ENCODE measurements at regions not wholly inside any gene's neighbourhood (a gene's known extent, or its start where the extent isn't known, plus 50 kb on each side); places are given as distances from the start of the nearest gene placed in this dataset.
"Not testable (repeated sequence)": the region's sequence is repeated elsewhere in the genome, so short reads cannot be mapped to it uniquely, and the experiment has no call there.

DNA sequence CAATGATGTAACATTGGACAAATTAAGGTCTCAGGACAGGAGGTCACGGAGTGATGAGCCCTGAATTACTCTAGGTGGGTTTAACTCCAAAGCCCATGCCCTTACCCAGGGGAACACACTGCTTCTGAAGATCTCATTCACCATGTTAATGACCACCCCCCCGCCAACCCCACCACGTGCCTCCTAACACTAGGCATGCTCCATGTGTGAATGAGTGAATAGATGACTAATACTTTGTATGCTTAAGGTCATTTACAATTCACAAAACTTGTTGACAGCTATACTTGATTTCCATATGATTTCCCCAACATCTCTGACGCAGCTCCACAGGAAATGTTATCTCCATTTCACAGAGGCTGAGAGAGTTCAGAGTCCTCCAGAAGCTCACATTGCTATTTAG, 184.9 kb downstream of the ZNF92 start:
- POLR2A ChIA-PET; DNase-seq (ENCODE audit: extremely low spot score): not testable (repeated sequence)
- peak; percentile 48; the same call in 1 of the 2 replicates for TF ChIP-seq L3MBTL2 (conservative IDR thresholded peaks at IDR 0.05)

GRCh38 chr7:65561786-65562372, 188.2 kb downstream of the ZNF92 start:
- CTCF ChIA-PET; POLR2A ChIA-PET; DNase-seq (ENCODE audit: extremely low spot score): not testable (repeated sequence)

More for the DNA sequence above, 184.9 kb downstream of the ZNF92 start:
- CTCF ChIA-PET: not testable (repeated sequence)

- CTCF ChIA-PET; POLR2A ChIA-PET; DNase-seq (ENCODE audit: extremely low spot score): not testable (repeated sequence)
Measured at GRCh38 chr7:65562522-65562921, 188.9 kb downstream of the ZNF92 start.

DNA sequence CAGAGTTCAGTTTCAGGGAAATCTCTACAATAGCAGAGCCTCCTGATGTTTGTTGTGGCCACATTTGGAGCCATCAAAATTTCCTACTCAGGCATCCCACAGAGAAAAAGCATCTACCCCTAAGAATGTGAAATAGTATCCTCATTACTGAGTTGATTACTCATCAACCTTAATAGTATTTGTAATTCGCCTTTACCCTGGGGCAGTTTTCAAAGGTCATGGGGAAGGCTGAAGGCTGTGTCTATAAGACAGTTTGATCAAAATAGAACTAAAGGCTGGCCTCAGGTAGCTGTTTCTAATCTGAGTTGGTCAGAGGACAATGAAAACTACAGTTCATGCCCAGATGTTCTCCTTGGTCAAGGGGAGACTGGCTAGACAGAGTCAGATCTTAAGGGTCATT, 189.7 kb downstream of the ZNF92 start:
- POLR2A ChIA-PET; CTCF ChIA-PET; DNase-seq (ENCODE audit: extremely low spot score): not testable (repeated sequence)

- DNase-seq (ENCODE audit: extremely low spot score); POLR2A ChIA-PET; CTCF ChIA-PET: not testable (repeated sequence)
Measured at GRCh38 chr7:65568226-65568625, 194.6 kb downstream of the ZNF92 start.

DNA sequence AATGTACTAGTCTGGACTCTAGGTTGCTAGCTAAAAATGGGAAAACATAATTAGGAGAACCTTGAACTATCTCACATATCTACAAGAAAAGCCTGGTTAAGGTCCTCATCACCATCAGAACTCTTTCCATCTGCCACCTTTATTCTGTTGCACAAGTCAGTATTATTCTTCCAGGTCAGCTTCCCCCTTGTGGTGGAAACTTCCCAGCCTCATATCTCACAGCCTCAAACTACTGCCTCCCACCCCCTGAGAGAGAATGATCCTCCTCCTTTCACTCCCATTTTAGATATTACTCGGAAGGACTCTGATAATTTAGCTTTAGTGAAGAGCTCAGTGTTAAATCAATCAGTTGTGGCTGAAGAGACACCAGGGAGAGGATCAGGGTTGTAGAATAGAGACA, 197.3 kb downstream of the ZNF92 start:
- POLR2A ChIA-PET; CTCF ChIA-PET; DNase-seq (ENCODE audit: extremely low spot score): not testable (repeated sequence)

GRCh38 chr7:65572581-65572980, 198.9 kb downstream of the ZNF92 start:
- DNase-seq (ENCODE audit: extremely low spot score); CTCF ChIA-PET; POLR2A ChIA-PET: not testable (repeated sequence)

DNA sequence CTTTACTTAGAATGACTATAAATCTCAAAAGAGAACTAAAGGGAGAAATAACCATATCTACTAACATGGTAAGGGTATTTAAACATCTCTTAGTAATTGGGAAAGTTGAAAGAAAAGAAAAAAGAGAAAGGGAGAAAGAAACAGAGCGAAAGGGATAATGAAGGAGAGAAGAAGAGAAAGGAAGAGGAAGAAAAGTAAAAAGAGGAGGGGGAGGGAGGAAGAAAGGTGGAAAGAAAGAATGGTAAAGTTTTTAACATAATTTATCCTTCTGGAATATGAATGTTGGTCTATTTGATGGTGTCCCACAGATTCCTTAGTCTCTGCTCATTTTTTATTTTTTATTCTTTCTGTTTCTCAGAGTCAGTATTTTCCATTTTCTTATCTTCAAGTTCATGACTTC, 202.7 kb downstream of the ZNF92 start:
- DNase-seq (ENCODE audit: extremely low spot score); CTCF ChIA-PET; POLR2A ChIA-PET: not testable (repeated sequence)

- POLR2A ChIA-PET; CTCF ChIA-PET; DNase-seq (ENCODE audit: extremely low spot score): not testable (repeated sequence)
Measured at GRCh38 chr7:65582518-65583119, 209.0 kb downstream of the ZNF92 start.

- DNase-seq (ENCODE audit: extremely low spot score); CTCF ChIA-PET; POLR2A ChIA-PET: not testable (repeated sequence)
Measured at GRCh38 chr7:65602495-65602894, 228.8 kb downstream of the ZNF92 start.

- TF ChIP-seq SP1 (IDR thresholded peaks at IDR 0.05) (no peak), FOXK2 (IDR thresholded peaks at IDR 0.05) (no peak), L3MBTL2 (conservative IDR thresholded peaks at IDR 0.05) (no peak), ZNF384 (IDR thresholded peaks at IDR 0.05) (no peak), ELF4 (IDR thresholded peaks at IDR 0.05) (no peak), TARDBP (IDR thresholded peaks at IDR 0.05) (no peak), BHLHE40 (IDR thresholded peaks at IDR 0.05; ENCODE audit: borderline replicate concordance) (no peak), FOXM1 (IDR thresholded peaks at IDR 0.05; ENCODE audit: borderline replicate concordance) (no peak), ARNT (IDR thresholded peaks at IDR 0.05) (no peak)
- TF ChIP-seq, protein P1, sequence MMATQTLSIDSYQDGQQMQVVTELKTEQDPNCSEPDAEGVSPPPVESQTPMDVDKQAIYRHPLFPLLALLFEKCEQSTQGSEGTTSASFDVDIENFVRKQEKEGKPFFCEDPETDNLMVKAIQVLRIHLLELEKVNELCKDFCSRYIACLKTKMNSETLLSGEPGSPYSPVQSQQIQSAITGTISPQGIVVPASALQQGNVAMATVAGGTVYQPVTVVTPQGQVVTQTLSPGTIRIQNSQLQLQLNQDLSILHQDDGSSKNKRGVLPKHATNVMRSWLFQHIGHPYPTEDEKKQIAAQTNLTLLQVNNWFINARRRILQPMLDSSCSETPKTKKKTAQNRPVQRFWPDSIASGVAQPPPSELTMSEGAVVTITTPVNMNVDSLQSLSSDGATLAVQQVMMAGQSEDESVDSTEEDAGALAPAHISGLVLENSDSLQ (IDR thresholded peaks at IDR 0.05): no peak
- ChIA-PET CTCF (no interaction called here), POLR2A (no interaction called here)
- no peak for DNase-seq (ENCODE audit: extremely low spot score)
Measured at GRCh38 chr7:65609131-65609530, 235.5 kb downstream of the ZNF92 start.

- DNase-seq (ENCODE audit: extremely low spot score); CTCF ChIA-PET; POLR2A ChIA-PET: not testable (repeated sequence)
Measured at GRCh38 chr7:65613644-65614289, 240.1 kb downstream of the ZNF92 start.

DNA sequence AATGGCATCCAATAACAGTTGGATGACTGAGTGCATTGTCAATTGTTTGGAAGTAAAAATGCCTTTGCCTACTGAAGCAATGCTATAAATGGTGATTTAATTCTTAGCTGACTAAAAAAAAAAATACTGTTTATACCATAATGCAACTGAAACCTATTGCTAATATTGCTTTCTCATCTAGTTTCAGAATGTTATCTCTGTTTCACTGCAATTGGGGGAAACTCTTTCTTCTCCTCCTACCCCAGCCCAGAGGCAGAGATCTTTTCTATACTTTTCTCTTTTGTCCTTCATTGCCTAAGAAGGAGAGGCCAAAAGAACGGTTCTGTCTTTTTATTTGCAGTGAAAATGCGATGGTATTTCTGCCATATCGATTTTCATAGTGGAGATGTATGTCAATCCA, 242.5 kb downstream of the ZNF92 start:
- CTCF ChIA-PET; DNase-seq (ENCODE audit: extremely low spot score); POLR2A ChIA-PET: not testable (repeated sequence)

DNA sequence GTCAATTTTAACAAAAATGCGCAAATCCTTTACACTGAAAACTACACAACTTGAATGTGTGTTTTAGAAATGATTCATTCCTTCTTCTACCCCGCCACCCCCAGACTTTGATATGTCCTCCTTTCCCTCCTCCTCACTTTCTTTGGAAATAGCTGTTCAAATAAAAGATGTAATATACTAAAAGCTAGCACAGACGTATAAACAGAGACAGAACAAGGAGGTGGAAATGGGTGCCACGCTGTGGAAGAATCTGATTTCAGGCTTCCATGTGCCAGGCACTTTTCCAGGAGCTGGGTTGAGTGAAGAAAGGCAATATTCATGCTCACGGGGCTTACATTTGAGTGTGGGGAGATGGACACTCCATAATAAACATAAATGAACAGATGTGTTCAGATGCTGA, 246.6 kb downstream of the ZNF92 start:
- CTCF ChIA-PET; POLR2A ChIA-PET; DNase-seq (ENCODE audit: extremely low spot score): not testable (repeated sequence)

DNA sequence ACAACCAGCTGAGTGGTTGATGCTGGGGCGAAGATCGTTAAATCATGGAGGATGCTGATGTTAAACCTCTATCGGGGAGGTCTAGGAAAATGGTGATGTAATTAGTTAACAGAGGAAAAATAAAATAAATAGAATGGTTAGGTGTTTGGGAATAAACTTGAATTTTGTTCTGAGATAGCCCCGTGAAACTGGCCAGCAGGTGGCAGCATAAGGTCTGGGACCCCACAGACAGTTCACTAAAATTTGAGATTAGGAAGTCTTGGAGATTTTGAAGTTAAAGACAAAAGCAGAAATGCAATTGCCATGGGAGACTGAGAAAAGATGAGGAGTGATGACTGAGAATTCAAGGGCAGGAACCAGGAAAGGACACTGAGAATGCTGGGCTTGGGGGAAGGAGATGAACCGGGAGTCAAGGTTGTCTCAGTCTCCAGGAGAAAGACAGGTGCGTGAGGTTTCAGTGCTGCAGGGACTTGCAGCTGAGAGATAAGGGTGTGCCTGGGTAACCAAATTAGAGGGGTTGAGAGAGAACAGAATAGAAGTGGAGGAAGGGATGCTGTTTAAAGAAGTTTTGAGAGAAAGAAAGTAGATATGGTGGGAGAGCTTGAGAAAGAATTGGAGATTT, 248.0 kb downstream of the ZNF92 start:
- CTCF ChIA-PET; DNase-seq (ENCODE audit: extremely low spot score); POLR2A ChIA-PET: not testable (repeated sequence)

DNA sequence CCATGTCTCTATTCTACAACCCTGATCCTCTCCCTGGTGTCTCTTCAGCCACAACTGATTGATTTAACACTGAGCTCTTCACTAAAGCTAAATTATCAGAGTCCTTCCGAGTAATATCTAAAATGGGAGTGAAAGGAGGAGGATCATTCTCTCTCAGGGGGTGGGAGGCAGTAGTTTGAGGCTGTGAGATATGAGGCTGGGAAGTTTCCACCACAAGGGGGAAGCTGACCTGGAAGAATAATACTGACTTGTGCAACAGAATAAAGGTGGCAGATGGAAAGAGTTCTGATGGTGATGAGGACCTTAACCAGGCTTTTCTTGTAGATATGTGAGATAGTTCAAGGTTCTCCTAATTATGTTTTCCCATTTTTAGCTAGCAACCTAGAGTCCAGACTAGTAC, 241.6 kb upstream of the VKORC1L1 start:
- CTCF ChIA-PET; POLR2A ChIA-PET; DNase-seq (ENCODE audit: extremely low spot score): not testable (repeated sequence)

Data from HEK293T (cell line).